Activated naive CD4-positive, alpha-beta T cell treated with anti-CD3 and anti-CD28 coated beads, Interleukin-2, amount 50 U/mL, for 24 hours (primary cell): ENCODE measurements at regions not wholly inside any gene's neighbourhood (a gene's known extent, or its start where the extent isn't known, plus 50 kb on each side); places are given as distances from the start of the nearest gene placed in this dataset.
"Not testable (repeated sequence)": the region's sequence is repeated elsewhere in the genome, so short reads cannot be mapped to it uniquely, and the experiment has no call there.

Experiments used
- H3K27ac Mint-ChIP-seq: one replicate; pipeline ENCODE4 v1.8.0; 2021; ENCODE audit warnings: mild to moderate bottlenecking, mixed read lengths
- H3K27me3 Mint-ChIP-seq: one replicate; pipeline ENCODE4 v1.8.0; 2021; ENCODE audit warnings: mixed read lengths
- H3K36me3 Mint-ChIP-seq: one replicate; pipeline ENCODE4 v1.8.0; 2021; ENCODE audit warnings: mixed read lengths
- H3K4me1 Mint-ChIP-seq: one replicate; pipeline ENCODE4 v1.8.0; 2021; ENCODE audit warnings: mixed read lengths
- H3K4me3 Mint-ChIP-seq: one replicate; pipeline ENCODE4 v1.8.0; 2021; ENCODE audit warnings: mild to moderate bottlenecking, mixed read lengths
- H3K9me3 Mint-ChIP-seq: one replicate; pipeline ENCODE4 v1.8.0; 2021; ENCODE audit warnings: mixed read lengths

DNA sequence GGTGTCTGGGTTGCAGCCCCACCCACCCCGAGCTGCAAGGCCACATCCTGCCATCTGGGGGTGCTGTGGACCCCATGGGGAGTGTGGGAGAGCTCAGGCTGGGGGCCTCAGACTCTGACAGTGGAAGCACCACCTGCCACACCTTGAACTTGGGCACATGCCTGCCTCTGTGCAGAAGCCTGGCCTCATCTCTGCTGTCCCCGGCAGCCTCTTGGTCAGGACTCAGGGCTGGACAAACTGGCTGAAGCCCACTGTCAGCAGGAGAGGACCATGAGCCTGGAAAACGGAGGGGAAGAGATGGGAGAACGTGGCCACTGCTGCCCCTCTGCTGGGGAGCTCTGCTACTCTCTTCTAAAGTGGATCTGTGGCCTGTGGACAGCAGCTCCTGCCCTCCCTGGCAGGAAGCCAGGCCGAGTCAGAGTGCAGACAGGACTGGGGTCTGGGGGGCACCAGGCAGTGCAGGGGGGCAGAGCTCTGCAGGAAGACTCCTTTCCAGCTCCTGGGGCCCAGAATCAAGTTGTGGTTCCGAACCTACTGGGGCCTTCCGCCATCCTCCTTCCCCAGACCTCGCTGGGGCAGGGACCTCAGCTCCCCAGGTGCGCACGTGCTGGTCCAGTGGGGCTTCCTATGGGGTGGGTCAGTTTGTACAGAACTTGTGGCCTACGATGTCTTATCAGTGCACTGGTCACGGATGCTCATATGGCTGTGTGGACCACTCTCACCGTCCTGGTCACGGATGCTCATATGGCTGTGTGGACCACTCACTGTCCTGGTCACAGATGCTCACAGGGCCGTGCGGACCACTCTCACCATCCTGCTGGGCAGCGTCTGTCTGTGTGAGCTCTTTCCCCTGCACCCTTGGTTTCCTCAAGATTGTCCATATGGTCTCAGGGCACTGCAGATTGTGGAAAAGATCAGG lies 207.7 kb downstream of the LAT start:
- Mint-ChIP-seq H3K36me3 (no peaks in the 10 kb centered on the region), H3K4me1 (no peaks in the 10 kb centered on the region)

DNA sequence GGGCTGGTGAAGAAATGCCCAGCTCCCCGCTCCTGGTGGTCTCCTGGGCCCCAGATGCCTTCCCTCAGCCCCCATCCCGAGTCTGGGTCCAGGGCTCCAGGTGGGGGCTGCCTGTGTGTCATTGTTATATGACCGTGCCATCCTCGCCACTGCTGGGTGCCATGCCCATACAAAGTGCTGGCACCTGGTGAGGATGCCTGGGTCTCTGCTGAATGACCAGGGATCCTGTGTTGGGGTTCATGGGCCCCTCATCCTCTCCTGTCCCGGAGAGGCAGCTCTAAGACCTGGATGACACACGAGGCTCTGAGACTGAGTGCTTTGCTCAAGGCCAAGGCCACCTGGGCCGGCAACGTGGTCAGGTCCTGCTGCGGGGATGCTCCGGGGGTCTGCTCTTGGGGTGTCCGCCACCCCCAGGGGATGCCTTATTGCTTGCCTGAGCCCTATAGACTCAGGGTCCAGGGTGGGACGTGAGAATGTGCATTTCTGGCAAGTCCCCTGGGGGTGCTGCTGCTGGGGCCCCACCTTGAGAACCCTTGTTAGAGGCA lies 206.9 kb downstream of the LAT start:
- H3K4me3 Mint-ChIP-seq, H3K36me3 Mint-ChIP-seq, H3K27ac Mint-ChIP-seq, H3K27me3 Mint-ChIP-seq, H3K4me1 Mint-ChIP-seq, H3K9me3 Mint-ChIP-seq: not testable (repeated sequence)

More for the DNA sequence above, 207.7 kb downstream of the LAT start:
- no peak overlapping the region for H3K27ac Mint-ChIP-seq
- no peaks in the 10 kb centered on the region for H3K27me3 Mint-ChIP-seq
- H3K4me3 Mint-ChIP-seq: no peak overlapping the region
- no peaks in the 10 kb centered on the region for H3K9me3 Mint-ChIP-seq

DNA sequence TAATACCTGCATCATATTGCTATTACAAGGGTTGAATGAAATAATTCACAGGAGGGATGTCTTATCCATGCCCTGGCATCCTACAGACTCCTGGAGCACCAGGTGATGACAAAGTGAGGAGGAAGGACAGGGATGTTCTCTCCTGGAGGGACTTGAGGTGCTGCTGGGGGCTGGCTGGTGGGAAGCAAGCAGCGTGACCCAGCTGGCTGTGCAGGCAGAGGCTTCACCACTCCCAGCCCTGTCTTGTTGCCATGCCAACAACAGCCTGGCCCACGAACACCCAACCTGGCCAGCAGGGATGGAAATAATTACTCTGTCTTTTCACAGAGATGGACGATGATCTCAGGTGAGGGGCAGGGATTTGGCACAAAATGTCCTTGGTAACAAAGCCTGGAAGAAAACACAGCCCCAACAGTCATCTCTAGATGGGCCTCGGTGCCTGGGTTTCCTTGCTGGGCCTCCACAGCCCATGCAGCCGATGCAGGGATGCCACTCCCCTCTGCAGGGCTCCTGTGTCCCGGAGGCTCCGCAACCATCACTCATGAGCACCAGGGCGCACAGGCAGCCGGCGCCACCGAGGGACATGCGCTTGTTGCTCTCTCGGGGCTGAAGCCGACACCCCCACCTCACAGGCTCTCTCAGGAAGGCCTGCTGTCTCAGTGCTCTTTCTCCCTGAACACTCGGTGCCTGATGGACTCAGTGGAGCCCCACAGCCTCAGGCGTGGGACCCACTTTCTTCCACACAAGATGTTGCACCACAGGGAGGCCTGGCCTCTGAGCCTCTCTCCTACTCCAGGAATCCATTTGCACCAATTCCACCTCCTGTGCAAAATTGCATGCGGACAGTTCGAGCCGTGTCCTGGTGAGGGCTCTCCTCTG lies 205.9 kb downstream of the LAT start:
- not testable (repeated sequence) for H3K27me3 Mint-ChIP-seq, H3K4me1 Mint-ChIP-seq, H3K36me3 Mint-ChIP-seq, H3K4me3 Mint-ChIP-seq, H3K9me3 Mint-ChIP-seq, H3K27ac Mint-ChIP-seq

DNA sequence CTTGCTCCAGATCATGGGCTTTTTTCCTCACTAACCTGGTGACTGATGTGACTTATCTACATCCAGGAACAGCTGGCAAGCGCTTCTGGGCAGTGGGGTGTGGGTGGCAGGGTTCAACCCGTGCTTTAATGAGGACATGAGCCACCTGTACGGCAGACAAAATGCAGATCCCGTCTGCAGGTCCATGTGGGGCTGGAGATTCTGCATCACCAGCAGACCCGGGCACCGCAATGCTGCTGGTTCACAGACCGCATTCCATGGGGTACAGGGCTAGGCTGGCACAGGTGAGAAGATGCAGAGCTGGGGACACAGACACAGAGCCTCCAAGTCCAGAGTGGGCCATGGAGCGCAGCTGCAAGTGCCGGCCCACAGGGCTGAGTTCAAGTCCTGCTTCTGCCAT lies 204.0 kb downstream of the LAT start:
- not testable (repeated sequence) for H3K4me1 Mint-ChIP-seq, H3K36me3 Mint-ChIP-seq, H3K4me3 Mint-ChIP-seq, H3K9me3 Mint-ChIP-seq, H3K27ac Mint-ChIP-seq, H3K27me3 Mint-ChIP-seq

DNA sequence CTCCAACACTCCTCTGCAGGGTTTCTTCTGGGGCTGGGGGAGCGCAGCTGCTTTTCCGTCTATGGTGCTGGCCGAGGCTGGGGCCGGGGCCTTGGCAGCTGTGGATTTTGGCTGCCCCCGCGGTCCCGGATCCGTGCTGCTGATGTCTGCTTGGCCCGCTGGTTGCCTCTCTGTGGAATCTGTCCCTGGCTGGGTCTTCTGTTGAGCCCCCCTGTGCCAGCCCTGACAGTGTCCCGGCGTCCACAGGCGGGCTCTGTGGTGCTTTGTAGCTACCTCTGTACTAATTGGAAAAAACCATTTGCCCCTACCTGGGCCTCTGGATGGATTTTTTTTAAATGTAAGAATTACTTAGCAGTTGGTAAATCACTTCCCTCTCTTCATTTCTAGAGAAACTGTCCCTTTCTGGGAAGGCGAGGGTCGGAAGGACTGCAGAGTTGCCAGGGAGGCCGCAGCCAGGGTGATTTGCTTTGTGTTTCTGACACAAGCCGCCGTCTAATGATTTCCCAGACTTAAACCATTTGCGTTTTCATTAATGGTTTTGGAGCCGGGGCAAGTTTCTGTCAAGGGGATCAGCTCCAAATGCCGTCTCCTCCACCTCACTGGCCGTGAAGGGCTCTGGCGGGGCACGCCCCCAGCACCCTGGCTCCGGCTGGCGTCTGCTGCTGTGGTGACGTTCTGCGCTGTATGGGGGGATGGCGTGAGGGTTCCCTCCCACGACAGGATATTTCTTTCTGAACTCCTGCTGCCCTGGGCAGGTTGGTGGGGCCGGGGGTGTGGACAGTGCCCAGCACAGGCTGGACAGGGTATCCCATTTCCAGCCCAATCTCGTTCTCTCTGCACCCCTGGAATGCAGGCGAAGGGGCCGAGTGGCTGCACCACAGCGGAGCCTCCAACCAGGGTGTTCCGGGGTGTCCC lies 201.7 kb downstream of the LAT start:
- not testable (repeated sequence) for H3K27me3 Mint-ChIP-seq, H3K4me1 Mint-ChIP-seq, H3K36me3 Mint-ChIP-seq, H3K27ac Mint-ChIP-seq, H3K4me3 Mint-ChIP-seq, H3K9me3 Mint-ChIP-seq

DNA sequence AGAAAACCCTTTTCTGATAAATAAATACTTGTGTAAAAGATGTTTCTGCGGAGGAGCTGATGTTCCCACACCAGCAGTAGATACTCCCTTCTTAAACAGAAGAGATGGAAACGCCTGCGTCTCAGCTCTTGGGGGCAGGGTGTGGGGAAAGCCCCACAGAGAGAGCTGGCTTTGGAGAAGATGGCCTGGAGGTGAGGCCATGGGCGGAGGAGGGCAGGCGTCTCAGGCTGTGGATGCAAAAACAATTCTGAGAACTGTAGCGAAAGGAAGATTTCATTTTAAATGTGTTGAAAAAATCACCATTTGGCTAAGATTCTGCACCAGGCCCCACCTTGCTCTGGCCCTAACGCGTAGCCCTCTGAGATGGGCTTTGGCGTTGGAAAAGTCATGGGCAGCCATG lies 201.0 kb downstream of the LAT start:
- not testable (repeated sequence) for H3K27me3 Mint-ChIP-seq, H3K4me3 Mint-ChIP-seq

DNA sequence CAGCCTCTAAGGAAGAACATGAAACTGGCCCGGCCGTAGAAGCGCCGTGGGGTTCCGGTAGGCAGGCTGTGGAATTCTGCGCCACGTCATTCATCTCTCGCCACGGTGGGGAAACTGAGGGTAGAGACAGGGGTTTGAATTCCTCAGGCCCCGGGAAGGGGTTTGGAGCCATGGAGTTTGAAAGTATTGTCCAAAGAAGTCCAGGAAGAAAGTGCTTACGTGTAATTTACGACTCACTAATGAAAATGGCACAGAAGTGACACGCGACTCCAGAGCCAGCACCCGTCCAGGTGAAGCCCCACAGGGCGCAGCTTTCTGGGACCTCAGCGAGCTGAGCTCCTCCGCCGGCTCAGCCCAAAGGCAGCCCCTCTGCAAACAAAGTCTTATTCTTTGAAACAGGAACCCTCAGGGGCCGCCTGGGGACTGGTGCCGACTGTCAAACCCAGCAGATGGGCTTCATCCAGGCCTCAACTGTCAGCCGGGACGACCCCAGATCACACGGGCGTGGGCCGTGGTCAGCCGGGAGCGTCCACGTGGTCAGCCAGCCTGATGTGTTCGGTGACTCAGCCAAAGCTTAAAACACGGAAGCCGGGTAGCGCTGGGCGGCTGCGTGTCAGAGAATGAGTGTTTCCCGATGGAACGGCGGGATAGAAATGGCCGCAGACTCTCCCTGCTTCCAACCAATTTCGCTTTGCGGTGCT lies 200.0 kb downstream of the LAT start:
- H3K9me3 Mint-ChIP-seq, H3K4me3 Mint-ChIP-seq, H3K36me3 Mint-ChIP-seq, H3K27me3 Mint-ChIP-seq, H3K4me1 Mint-ChIP-seq, H3K27ac Mint-ChIP-seq: not testable (repeated sequence)

More for the DNA sequence above, 201.0 kb downstream of the LAT start:
- H3K27ac Mint-ChIP-seq, H3K4me1 Mint-ChIP-seq, H3K9me3 Mint-ChIP-seq, H3K36me3 Mint-ChIP-seq: not testable (repeated sequence)

DNA sequence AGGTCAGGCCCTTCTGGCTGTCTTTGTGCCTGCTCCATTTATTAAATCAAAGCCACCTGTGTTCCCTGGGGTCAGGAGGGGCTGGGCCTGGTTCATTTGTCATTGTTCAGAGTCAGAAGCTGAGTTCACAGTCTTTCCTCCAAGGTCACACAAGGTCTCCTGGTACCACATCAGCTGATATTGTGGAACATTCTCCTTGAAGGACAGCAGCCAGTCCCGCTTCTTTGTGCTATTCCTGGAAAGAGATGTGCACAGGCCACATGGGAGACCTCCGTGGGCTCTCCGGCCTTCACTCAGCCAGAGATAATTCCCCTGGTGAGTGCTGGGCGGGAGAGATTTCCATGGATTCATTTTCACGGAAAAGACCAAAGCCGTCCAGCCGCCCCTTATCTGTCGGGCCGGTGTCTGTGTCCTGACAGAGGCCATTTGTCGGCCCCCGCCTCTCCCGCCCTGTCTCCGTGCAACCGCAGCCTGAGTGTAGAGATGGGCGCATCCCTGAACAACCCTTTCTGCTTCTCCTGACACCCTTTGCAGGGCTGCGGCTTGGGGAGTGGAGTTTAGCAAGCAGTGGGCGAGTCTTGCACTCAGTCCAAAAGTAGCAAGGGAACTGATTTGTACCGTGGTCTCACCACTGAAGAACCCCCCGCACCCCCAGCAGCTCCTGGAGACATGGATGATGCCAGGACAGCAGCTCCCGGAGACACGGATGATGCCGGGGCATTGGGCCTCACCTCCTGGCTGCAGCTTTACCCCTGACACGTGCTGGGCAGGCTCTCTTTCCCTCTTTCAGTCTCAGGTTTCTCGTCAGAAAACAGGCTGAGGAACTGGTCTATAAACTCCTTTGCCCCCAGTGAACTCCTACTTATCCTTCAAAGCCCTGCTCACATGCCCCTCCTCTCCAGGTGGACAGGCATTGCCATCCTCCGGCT lies 198.4 kb downstream of the LAT start:
- not testable (repeated sequence) for H3K4me1 Mint-ChIP-seq, H3K27me3 Mint-ChIP-seq, H3K36me3 Mint-ChIP-seq, H3K27ac Mint-ChIP-seq, H3K9me3 Mint-ChIP-seq, H3K4me3 Mint-ChIP-seq

DNA sequence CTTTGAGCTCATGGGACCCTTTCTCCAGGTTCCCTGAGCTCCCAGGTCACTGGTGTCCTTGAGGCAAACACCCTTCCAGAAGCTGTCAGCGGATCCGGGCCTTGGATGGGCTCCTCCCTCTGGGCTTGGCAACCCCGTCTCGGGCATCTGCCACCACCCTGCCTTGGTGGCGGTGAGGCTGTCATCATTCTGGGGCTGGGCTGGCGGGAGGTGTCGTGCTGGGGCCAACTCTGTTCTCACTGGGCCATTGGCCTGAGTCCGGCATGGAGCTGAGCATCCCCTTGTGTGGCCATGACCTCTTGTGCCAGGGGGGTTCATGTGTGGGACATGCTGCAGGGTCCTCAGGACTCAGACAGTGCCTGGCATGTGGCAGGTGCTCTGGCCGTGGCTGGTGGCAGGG lies 197.6 kb downstream of the LAT start:
- H3K36me3 Mint-ChIP-seq: no peaks in the 10 kb centered on the region
- no peaks in the 10 kb centered on the region for H3K9me3 Mint-ChIP-seq
- no peak overlapping the region for H3K4me3 Mint-ChIP-seq
- no peaks in the 10 kb centered on the region for H3K27me3 Mint-ChIP-seq
- H3K4me1 Mint-ChIP-seq: no peaks in the 10 kb centered on the region
- no peak overlapping the region for H3K27ac Mint-ChIP-seq

DNA sequence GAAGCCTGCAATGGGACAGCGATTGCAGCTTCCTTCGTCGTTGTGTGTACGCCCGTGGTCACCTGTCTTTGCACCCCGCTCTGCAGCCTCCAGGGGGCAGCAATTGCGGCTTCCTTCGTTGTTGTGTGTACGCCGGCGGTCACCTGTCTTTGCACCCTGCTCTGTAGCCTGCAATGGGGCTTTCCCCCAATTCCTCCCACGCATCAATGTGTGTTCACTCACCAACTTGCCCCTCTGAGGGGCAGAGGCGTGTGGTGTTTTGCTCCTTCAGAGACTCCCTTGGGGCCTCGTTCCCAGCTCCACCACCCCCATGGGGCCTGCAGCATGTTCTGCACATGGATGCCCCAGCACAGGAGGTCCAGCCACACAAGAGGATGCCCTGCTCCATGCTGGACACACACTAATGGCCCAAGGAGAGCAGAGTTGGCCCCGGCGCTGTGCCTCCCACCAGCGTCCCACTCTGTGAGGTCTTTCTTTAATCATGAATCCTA lies 197.1 kb downstream of the LAT start:
- not testable (repeated sequence) for H3K27ac Mint-ChIP-seq, H3K27me3 Mint-ChIP-seq, H3K9me3 Mint-ChIP-seq, H3K4me3 Mint-ChIP-seq, H3K4me1 Mint-ChIP-seq, H3K36me3 Mint-ChIP-seq

DNA sequence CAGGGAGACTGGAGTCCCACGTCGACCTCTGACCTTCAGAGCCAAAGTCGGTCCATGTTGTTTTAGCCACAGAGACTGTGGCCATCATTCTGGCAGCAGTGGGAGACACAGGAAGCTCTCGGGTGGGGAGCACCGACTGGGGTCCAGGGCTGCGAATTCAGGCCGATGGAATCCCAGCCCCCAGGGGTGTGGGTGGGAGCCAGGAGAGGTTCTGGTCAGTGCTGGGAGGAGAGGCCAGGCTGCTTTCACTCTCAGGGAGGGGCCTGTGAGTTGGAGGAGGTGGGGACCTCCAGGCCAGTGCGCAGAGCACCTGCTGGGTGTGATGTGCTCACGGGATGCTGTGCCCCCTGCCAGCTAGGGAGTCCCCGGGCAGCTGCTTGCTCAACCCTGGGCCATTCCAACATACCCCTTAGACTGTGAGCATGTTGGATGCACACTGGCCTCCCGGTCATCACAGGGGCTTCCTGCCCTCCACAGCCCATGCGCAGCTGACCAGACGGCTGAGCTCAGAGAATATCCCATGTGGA lies 196.5 kb downstream of the LAT start:
- H3K9me3 Mint-ChIP-seq, H3K27me3 Mint-ChIP-seq, H3K36me3 Mint-ChIP-seq, H3K4me3 Mint-ChIP-seq, H3K27ac Mint-ChIP-seq, H3K4me1 Mint-ChIP-seq: not testable (repeated sequence)

DNA sequence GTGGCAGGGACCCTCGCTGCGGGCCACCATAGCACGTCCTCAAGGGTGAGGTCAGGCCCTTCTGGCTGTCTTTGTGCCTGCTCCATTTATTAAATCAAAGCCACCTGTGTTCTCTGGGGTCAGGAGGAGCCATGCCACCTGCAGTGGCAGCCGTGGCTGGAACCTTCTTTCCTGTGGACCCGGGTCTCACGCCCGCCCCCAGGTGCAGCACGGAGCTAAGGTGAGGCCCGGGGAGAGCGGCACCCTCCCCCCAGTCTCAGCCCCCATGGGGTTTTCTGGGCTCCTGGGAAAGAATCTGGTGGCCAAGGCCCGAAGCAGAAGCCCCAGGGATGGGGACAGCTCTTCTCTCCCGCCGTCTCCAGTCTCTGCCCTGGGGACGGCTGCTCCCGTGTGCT lies 195.4 kb downstream of the LAT start:
- H3K4me3 Mint-ChIP-seq, H3K9me3 Mint-ChIP-seq, H3K4me1 Mint-ChIP-seq, H3K27ac Mint-ChIP-seq, H3K36me3 Mint-ChIP-seq, H3K27me3 Mint-ChIP-seq: not testable (repeated sequence)

DNA sequence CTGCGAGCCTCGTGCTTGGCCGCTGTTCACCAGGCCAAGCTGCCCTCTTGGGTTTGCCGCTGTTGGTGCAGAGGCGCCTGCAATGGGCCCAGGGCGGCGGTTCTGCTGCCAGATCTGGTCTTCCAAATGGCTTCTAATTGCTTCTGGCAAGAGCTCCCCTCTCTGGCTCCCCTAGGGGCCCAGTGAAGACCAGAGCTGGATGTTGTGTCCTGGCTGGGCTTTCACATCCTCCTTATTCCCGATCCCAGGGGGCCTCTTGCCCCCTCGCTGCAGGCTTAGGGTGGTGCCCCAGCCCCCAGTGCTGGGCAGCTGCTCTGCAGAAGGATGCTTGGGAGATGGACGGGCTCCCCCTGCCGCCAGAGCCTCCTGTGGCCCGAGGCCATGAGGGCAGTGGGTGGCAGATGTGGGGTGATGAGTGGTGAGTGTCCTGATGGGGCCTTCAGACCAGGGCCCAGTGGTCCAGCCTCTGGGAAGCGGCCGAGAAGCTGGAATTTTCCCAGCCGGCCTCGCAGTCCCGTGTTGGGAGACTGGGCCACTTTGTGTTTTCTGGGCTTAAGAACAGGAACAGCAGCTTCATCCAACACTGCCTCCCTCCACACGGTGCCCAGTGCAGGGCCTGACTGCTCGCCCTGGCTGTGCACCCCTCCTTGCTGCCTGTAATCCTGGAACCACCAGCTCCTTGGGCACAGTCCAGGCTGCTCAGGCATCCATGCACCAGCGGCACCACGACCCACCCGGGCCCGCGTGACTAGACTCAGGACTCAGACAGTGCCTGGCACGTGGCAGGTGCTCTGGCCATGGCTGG lies 194.8 kb downstream of the LAT start:
- not testable (repeated sequence) for H3K27me3 Mint-ChIP-seq, H3K27ac Mint-ChIP-seq, H3K4me1 Mint-ChIP-seq, H3K9me3 Mint-ChIP-seq, H3K4me3 Mint-ChIP-seq, H3K36me3 Mint-ChIP-seq
